Lower lobe of right lung (tissue), 2 donors: ENCODE measurements at regions not wholly inside any gene's neighbourhood (a gene's known extent, or its start where the extent isn't known, plus 50 kb on each side); places are given as distances from the start of the nearest gene placed in this dataset.

Experiments
- ATAC-seq, 2 donors: fragments of 200-7000 bp; cut with Tn5 transposase; one replicate each; pipeline ENCODE4 v1.9.1; 2020 to 2022; ENCODE audit warnings: mild to moderate bottlenecking in 2 of 2, moderate library complexity in 2 of 2
- DNase-seq: peaks from one replicate; pipeline ENCODE4 v3.0.0-alpha.2; 2020
- H3K27ac ChIP-seq: fragments of 200-600 bp; one replicate; pipeline ENCODE4 v1.8.0; 2022
- H3K27me3 ChIP-seq: fragments of 200-600 bp; one replicate; pipeline ENCODE4 v1.8.0; 2022; ENCODE audit warnings: low read depth
- H3K36me3 ChIP-seq: fragments of 200-600 bp; one replicate; pipeline ENCODE4 v1.8.0; 2022; ENCODE audit warnings: mild to moderate bottlenecking
- H3K4me1 ChIP-seq: fragments of 200-600 bp; one replicate; pipeline ENCODE4 v1.8.0; 2022
- H3K4me3 ChIP-seq: fragments of 200-600 bp; one replicate; pipeline ENCODE4 v1.8.0; 2022; ENCODE audit warnings: mild to moderate bottlenecking
- H3K9me3 ChIP-seq: fragments of 200-600 bp; one replicate; pipeline ENCODE4 v1.8.0; 2022
- intact Hi-C: fragments of 100-400 bp; cut with DNase I; formaldehyde crosslinking; loops from one replicate; pipeline ENCODE4 v1.11.0; 2022
- TF ChIP-seq, protein P1 (sequence below): fragments of 200-600 bp; IDR thresholded peaks from one replicate; pipeline ENCODE4 v1.8.0; 2022; ENCODE audit warnings: antibody characterized with exemption, mild to moderate bottlenecking
- donor health status: DM: no; HTN: yes; CAD: no; lungs with severe emphysema.

DNA sequence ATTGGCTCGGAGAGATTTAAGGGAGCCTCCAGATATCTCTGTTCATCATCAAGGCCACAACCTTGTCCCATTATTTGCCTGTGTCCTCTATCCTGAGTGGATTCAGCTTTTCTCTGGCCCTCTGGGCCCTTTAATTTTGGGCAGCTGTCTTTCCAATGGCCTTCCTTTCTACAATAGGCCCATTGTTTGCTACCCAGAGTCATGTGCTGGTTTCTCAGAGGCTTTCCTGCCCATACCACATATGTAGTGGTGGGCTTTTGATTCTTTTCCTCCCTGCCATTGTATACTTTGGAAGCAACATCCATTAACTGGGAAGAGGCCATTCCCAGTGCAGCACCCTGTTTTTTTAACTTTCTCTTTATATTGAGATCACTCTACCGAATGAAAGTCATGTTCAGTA is 233.9 kb upstream of the SGCD start:
- TF ChIP-seq, protein P1, sequence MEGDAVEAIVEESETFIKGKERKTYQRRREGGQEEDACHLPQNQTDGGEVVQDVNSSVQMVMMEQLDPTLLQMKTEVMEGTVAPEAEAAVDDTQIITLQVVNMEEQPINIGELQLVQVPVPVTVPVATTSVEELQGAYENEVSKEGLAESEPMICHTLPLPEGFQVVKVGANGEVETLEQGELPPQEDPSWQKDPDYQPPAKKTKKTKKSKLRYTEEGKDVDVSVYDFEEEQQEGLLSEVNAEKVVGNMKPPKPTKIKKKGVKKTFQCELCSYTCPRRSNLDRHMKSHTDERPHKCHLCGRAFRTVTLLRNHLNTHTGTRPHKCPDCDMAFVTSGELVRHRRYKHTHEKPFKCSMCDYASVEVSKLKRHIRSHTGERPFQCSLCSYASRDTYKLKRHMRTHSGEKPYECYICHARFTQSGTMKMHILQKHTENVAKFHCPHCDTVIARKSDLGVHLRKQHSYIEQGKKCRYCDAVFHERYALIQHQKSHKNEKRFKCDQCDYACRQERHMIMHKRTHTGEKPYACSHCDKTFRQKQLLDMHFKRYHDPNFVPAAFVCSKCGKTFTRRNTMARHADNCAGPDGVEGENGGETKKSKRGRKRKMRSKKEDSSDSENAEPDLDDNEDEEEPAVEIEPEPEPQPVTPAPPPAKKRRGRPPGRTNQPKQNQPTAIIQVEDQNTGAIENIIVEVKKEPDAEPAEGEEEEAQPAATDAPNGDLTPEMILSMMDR: no peak
- Histone ChIP-seq H3K9me3 (peaks cover 12% of the 10 kb centered on the region), H3K27me3 (no peaks in the 10 kb centered on the region), H3K4me3 (no peak overlapping the region), H3K36me3 (no peaks in the 10 kb centered on the region), H3K27ac (no peak overlapping the region), H3K4me1 (no peaks in the 10 kb centered on the region)
- ATAC-seq (no peak), DNase-seq (no peak)
- intact Hi-C loops: no loop called here

DNA sequence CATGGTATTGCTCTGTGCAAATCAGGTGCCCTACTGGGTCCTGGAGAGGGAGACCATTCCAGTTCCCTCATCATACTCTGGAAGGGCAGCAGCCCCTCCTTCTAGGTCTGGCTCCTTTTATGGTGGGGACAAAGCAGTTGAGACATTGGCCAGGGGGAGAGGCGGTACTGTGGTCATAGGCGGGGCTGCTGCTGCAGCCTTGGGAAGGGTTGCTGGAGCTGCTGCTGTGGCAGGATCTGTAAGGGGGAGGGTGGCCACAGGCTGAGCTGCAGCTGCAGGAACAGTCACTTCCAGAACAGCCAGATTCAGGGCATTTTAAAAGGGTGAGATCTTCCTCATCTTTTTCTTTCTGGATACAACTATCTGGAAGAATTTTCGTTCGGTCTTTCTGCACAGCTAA is 233.0 kb upstream of the SGCD start:
- no peak overlapping the region for H3K27ac ChIP-seq
- no peaks in the 10 kb centered on the region for H3K27me3 ChIP-seq
- no peak overlapping the region for H3K4me3 ChIP-seq
- intact Hi-C loops: no loop called here
- no peak for ATAC-seq
- DNase-seq: no peak
- no peaks in the 10 kb centered on the region for H3K4me1 ChIP-seq
- TF ChIP-seq, protein P1: no peak
- peaks cover 12% of the 10 kb centered on the region for H3K9me3 ChIP-seq
- no peaks in the 10 kb centered on the region for H3K36me3 ChIP-seq

DNA sequence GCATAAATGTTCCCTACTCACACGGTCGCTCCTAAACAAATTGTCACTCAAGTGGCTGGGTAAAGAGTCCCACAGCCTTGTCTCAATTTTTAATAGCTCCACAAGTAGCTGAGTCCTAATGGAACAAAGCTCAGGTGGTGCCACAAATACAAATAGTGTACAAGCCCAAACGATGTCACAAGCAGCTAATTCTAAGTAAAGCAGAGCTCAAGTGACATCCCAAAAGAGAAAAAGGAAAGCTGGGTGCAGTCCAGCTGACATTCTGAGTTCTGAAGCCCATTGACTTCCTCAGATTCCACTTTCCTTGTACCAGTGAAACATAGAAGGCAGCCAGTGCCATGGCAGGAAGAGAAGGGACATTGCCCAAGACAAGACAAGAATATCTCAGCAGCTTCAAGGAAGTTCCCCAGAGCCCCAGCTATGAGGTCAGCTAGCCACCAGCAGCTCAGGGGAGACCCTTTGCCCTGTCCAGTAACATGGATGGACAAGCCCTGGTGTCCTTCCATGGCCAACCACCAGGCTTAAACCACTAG is 231.2 kb upstream of the SGCD start:
- Histone ChIP-seq H3K27ac (no peak overlapping the region), H3K4me3 (no peak overlapping the region), H3K27me3 (no peaks in the 10 kb centered on the region), H3K36me3 (no peaks in the 10 kb centered on the region), H3K9me3 (peaks cover 6% of the 10 kb centered on the region), H3K4me1 (no peaks in the 10 kb centered on the region)
- ATAC-seq (no peak), DNase-seq (no peak)
- intact Hi-C loops: no loop called here
- TF ChIP-seq, protein P1: no peak

DNA sequence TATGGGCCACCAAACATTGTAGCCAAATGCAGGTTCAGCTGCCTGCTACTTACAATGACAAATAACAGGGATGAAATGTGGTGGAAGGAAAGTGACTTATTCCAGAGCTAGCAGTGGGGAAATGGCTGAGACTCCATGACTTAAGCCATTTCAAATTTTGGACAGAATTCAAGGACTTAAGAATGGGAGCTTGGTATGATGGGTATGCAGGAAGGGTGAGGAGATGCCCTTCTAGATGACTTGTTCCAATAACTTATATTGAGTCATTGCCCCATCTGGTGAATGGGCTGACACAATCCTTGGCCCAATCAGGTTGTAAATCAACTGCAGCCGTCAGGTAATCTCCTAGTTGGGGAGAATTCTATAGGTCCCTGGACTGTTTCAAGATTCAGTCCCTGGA is 230.7 kb upstream of the SGCD start:
- Histone ChIP-seq H3K27me3 (no peaks in the 10 kb centered on the region), H3K27ac (no peak overlapping the region), H3K9me3 (peaks cover 3% of the 10 kb centered on the region), H3K36me3 (no peaks in the 10 kb centered on the region), H3K4me1 (no peaks in the 10 kb centered on the region), H3K4me3 (no peak overlapping the region)
- intact Hi-C loops: no loop called here
- DNase-seq (no peak), ATAC-seq (no peak)
- TF ChIP-seq, protein P1: no peak

DNA sequence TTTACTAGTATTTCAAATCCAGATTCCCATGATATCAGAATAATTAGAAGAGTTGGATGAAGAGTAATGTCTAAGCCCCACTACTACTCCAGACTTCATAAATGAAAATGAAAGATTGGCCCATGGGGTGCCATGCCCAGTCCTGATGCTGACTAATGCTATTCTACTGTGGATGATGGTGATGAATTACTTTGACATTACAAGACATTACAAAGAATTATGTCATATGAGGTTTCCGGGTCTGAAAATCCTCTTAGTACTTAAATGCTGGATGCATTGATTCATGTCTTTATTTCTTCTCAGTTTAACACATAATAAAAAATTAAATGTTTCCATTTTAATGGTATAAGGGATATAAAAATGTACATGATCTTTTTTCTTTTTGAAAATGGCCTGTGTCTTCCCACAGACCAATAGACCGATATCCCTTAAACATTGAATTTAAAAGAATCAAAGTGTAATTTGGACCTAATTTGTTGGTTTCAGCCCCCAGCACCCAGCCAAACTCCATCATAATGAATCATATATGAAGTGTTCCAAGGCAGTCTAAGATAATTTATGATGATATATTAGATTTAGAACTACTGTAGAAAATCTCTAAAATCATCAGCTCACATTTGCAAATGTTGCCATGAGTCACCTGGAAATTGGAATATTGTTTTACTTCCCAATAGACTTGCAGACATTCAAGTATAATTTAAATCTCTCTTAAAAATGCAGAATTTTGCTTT is 223.6 kb upstream of the SGCD start:
- no peaks in the 10 kb centered on the region for H3K27me3 ChIP-seq

More for the DNA sequence above, 223.6 kb upstream of the SGCD start:
- Histone ChIP-seq H3K9me3 (no peaks in the 10 kb centered on the region), H3K4me3 (no peak overlapping the region), H3K27ac (no peak overlapping the region), H3K4me1 (no peaks in the 10 kb centered on the region), H3K36me3 (no peaks in the 10 kb centered on the region)
- intact Hi-C loops: no loop called here
- TF ChIP-seq, protein P1: no peak
- ATAC-seq: no peak
- DNase-seq: no peak
